Fibroblast of lung (primary cell): ENCODE measurements at regions not wholly inside any gene's neighbourhood (a gene's known extent, or its start where the extent isn't known, plus 50 kb on each side); places are given as distances from the start of the nearest gene placed in this dataset.

ENCODE experiments used
- CTCF ChIP-seq, 2 donors: IDR thresholded peaks in 1 of 2; conservative IDR thresholded peaks in 1 of 2; 1 replicate in 1 of 2; 2 replicates in 1 of 2; pipeline ENCODE4 v1.5.1; 2011 to 2012; ENCODE audit warnings: low read length in 2 of 2, control low read depth in 1 of 2, inconsistent platforms in 1 of 2, low read depth in 1 of 2, mild to moderate bottlenecking in 1 of 2
- EZH2 ChIP-seq: IDR thresholded peaks from 2 replicates; pipeline ENCODE4 v1.5.1; 2012; ENCODE audit warnings: low read length, control low read depth, mild to moderate bottlenecking; ENCODE audit errors: missing control alignments

DNA sequence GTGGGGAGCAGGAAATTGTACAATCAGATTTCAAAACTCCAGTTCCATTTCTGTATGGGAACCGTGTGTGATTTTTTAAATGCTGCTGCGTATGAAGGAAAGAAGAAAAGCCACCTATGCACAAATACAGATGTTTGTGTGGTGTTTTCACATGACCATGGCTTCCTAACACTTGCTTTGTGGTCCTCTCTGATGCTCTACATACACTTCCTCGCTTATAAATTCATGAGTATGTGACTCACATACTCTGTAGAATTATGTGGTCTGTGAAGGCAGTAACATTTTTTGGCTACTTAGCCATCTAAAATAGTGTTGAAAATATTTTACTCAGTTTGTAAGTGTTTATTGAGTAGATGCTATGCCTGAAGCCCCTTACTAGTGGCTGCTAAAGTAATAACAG, 119.8 kb upstream of the PDE10A start:
- TF ChIP-seq CTCF (conservative IDR thresholded peaks at IDR 0.05 in 1 of 2, IDR thresholded peaks at IDR 0.05 in 1 of 2; ENCODE audit: low read depth in 1 of 2, low read length in 2 of 2), result no peak
- no peak for TF ChIP-seq EZH2
